H1 (cell line): ENCODE measurements at regions not wholly inside any gene's neighbourhood (a gene's known extent, or its start where the extent isn't known, plus 50 kb on each side); places are given as distances from the start of the nearest gene placed in this dataset.
A peak's percentile ranks its signal among the peaks of the same experiment; 100 is the strongest.

Source experiments
- CTCF ChIA-PET: fragments of 300-600 bp; sonication (Branson Sonifier 250); formaldehyde crosslinking; loops from one replicate; lab custom pipeline; 2021; ENCODE audit not compliant: partially characterized antibody; lab: Charles Lee
- POLR2A ChIA-PET: fragments of 300-600 bp; sonication (Branson Sonifier 250); formaldehyde crosslinking; loops from one replicate; lab custom pipeline; 2021; ENCODE audit warnings: inconsistent platforms; ENCODE audit not compliant: partially characterized antibody; lab: Charles Lee
- DNase-seq, 2 experiments: peaks; one replicate each; pipeline versions ENCODE4 v3.0.0 to v3.0.0-alpha.2; 2010 to 2022; ENCODE audit warnings: low spot score in 2 of 2, low read depth in 1 of 2, mixed read lengths in 1 of 2
- FAIRE-seq: peaks from 2 replicates; lab custom pipeline; 2011; peaks lifted over from hg19 to GRCh38; lab: Jason Lieb, UNC
- H2AFZ ChIP-seq: 2 replicates; pipeline ENCODE4 v1.8.1; 2012; ENCODE audit warnings: low read length, inconsistent platforms
- H2AK5ac ChIP-seq: 2 replicates; pipeline ENCODE4 v1.6.1; 2013; ENCODE audit warnings: low read depth, low read length
- H2BK120ac ChIP-seq: replicated peaks from 2 replicates; pipeline ENCODE3; 2013; ENCODE audit warnings: low read depth, low read length, inconsistent platforms
- H2BK12ac ChIP-seq: 2 replicates; pipeline ENCODE4 v1.6.1; 2013; ENCODE audit warnings: low read depth, low read length
- H2BK15ac ChIP-seq: 2 replicates; pipeline ENCODE4 v1.6.1; 2013; ENCODE audit warnings: low read length
- H2BK20ac ChIP-seq: 2 replicates; pipeline ENCODE4 v1.6.1; 2013; ENCODE audit warnings: low read length
- H2BK5ac ChIP-seq: 2 replicates; pipeline ENCODE4 v1.6.1; 2013; ENCODE audit warnings: low read depth, low read length
- H3K14ac ChIP-seq: 2 replicates; pipeline ENCODE4 v1.6.1; 2013; ENCODE audit warnings: inconsistent platforms; ENCODE audit not compliant: insufficient read length
- H3K18ac ChIP-seq: 2 replicates; pipeline ENCODE4 v1.6.1; 2013; ENCODE audit warnings: low read length; ENCODE audit errors: extremely low read depth
- H3K23ac ChIP-seq: 2 replicates; pipeline ENCODE4 v1.6.1; 2013; ENCODE audit warnings: inconsistent platforms; ENCODE audit not compliant: insufficient read length
- H3K23me2 ChIP-seq: 2 replicates; pipeline ENCODE4 v1.6.1; 2013; ENCODE audit warnings: low read depth, low read length
- H3K27ac ChIP-seq: 2 replicates; pipeline ENCODE4 v1.6.1; 2011; ENCODE audit warnings: low read depth, low read length, inconsistent platforms
- H3K27me3 ChIP-seq, 4 experiments: replicated peaks in 1 of 4; 1 replicate in 1 of 4; 2 replicates in 3 of 4; pipeline versions ENCODE4 v1.6.1 to v1.8.1; 2011 to 2013; ENCODE audit warnings: low read length in 3 of 4, mild to moderate bottlenecking in 3 of 4, inconsistent platforms in 2 of 4, mixed read lengths in 2 of 4, moderate library complexity in 1 of 4; ENCODE audit not compliant: control insufficient read depth in 3 of 4, insufficient read depth in 3 of 4; ENCODE audit errors: extremely low read depth in 1 of 4
- H3K36me3 ChIP-seq, 4 experiments: 2 replicates each; pipeline versions ENCODE4 v1.6.1 to v1.8.1; 2011 to 2013; ENCODE audit warnings: mild to moderate bottlenecking in 4 of 4, low read length in 3 of 4, moderate library complexity in 2 of 4, control low read depth in 1 of 4, inconsistent platforms in 1 of 4; ENCODE audit not compliant: insufficient read depth in 4 of 4, control insufficient read depth in 2 of 4
- H3K4ac ChIP-seq: replicated peaks from 2 replicates; pipeline ENCODE3; 2013; ENCODE audit warnings: low read length, low read depth, mixed read lengths, inconsistent platforms; ENCODE audit not compliant: insufficient read length
- H3K4me1 ChIP-seq, 4 experiments: replicated peaks in 1 of 4; 1 replicate in 1 of 4; 2 replicates in 3 of 4; pipeline versions ENCODE4 v1.6.1 to v1.8.1; 2011 to 2013; ENCODE audit warnings: low read length in 3 of 4, inconsistent platforms in 2 of 4, mixed read lengths in 1 of 4; ENCODE audit not compliant: insufficient read depth in 4 of 4, control insufficient read depth in 3 of 4
- H3K4me2 ChIP-seq, 2 experiments: 2 replicates each; pipeline versions ENCODE4 v1.6.1 to v1.8.1; 2011 to 2013; ENCODE audit warnings: low read depth in 2 of 2, low read length in 2 of 2, control low read depth in 1 of 2, inconsistent platforms in 1 of 2, mild to moderate bottlenecking in 1 of 2; ENCODE audit not compliant: insufficient read depth in 1 of 2
- H3K4me3 ChIP-seq, 4 experiments: fragments of 200-600, 300-600 bp in 1 of 4; sonication (generic), shearing (Covaris generic), sonication (Bioruptor Twin) in 1 of 4; 2 replicates each; pipeline versions ENCODE4 v1.5.1 to v1.8.1; 2011 to 2016; ENCODE audit warnings: low read length in 4 of 4, low read depth in 3 of 4, control low read depth in 2 of 4, inconsistent platforms in 2 of 4, mild to moderate bottlenecking in 2 of 4, mixed read lengths in 1 of 4, moderate library complexity in 1 of 4; ENCODE audit not compliant: insufficient read depth in 2 of 4; ENCODE audit errors: extremely low read depth in 1 of 4
- H3K56ac ChIP-seq: replicated peaks from 2 replicates; pipeline ENCODE3; 2013; ENCODE audit warnings: low read depth, mild to moderate bottlenecking, mixed read lengths, low read length, inconsistent platforms; ENCODE audit not compliant: insufficient read length
- H3K79me1 ChIP-seq: 2 replicates; pipeline ENCODE4 v1.6.1; 2013; ENCODE audit warnings: low read depth, low read length, control low read depth
- H3K79me2 ChIP-seq, 2 experiments: 2 replicates each; pipeline versions ENCODE4 v1.6.1 to v1.8.1; 2012 to 2013; ENCODE audit warnings: low read length in 2 of 2, mild to moderate bottlenecking in 2 of 2, inconsistent platforms in 1 of 2; ENCODE audit not compliant: insufficient read depth in 2 of 2, control insufficient read depth in 1 of 2
- H3K9ac ChIP-seq, 4 experiments: replicated peaks in 1 of 4; 1 replicate in 1 of 4; 2 replicates in 3 of 4; pipeline versions ENCODE4 v1.6.1 to v1.8.1; 2011 to 2013; ENCODE audit warnings: low read depth in 3 of 4, low read length in 3 of 4, control low read depth in 2 of 4, mild to moderate bottlenecking in 2 of 4, moderate library complexity in 2 of 4, inconsistent platforms in 1 of 4; ENCODE audit errors: extremely low read depth in 1 of 4
- H3K9me3 ChIP-seq, 2 experiments: 2 replicates each; pipeline versions ENCODE4 v1.6.1 to v1.8.1; 2012 to 2013; ENCODE audit warnings: mild to moderate bottlenecking in 2 of 2, moderate library complexity in 2 of 2, control low read depth in 1 of 2, inconsistent platforms in 1 of 2, low read depth in 1 of 2, low read length in 1 of 2, mixed read lengths in 1 of 2; ENCODE audit not compliant: insufficient read depth in 2 of 2
- H4K20me1 ChIP-seq, 2 experiments: replicated peaks in 1 of 2; 2 replicates each; pipeline versions ENCODE3 to v1.8.1; 2011 to 2013; ENCODE audit warnings: inconsistent platforms in 2 of 2, low read length in 2 of 2, mild to moderate bottlenecking in 1 of 2; ENCODE audit not compliant: insufficient read depth in 2 of 2, control insufficient read depth in 1 of 2
- H4K5ac ChIP-seq: 2 replicates; pipeline ENCODE4 v1.6.1; 2013; ENCODE audit warnings: low read length, low read depth, mixed read lengths, inconsistent platforms; ENCODE audit not compliant: insufficient read length
- H4K8ac ChIP-seq: 2 replicates; pipeline ENCODE4 v1.8.0; 2013; ENCODE audit warnings: mild to moderate bottlenecking, moderate library complexity, low read length, inconsistent platforms; ENCODE audit not compliant: insufficient read depth; ENCODE audit errors: extremely low read depth
- H4K91ac ChIP-seq: replicated peaks from 2 replicates; pipeline ENCODE3; 2013; ENCODE audit warnings: low read length, mixed read lengths, inconsistent platforms; ENCODE audit not compliant: insufficient read length
- CEBPB ChIP-seq: IDR thresholded peaks from 2 replicates; pipeline ENCODE4 v1.6.1; 2012; ENCODE audit warnings: low read depth, low read length
- GTF2F1 ChIP-seq: IDR thresholded peaks from 2 replicates; pipeline ENCODE4 v1.6.1; 2012; ENCODE audit warnings: low read depth, low read length, improper control_type of control experiment, borderline replicate concordance
- WGBS, 2 experiments: shearing (Covaris generic) in 1 of 2; methylation state at CpG; one replicate each; pipeline versions ENCODE4 v1.1.6 to v1.1.7; 2013 to 2015; ENCODE audit warnings: low lambda C conversion rate in 2 of 2, mixed read lengths in 2 of 2, inconsistent platforms in 1 of 2, low coverage in 1 of 2, missing lambda C conversion rate in 1 of 2; ENCODE audit not compliant: insufficient replicate concordance in 2 of 2, insufficient coverage in 1 of 2, insufficient read length in 1 of 2; ENCODE audit errors: extremely low coverage in 1 of 2, missing lambda C conversion rate in 1 of 2; 5-methylcytosine and 5-hydroxymethylcytosine counted together

DNA sequence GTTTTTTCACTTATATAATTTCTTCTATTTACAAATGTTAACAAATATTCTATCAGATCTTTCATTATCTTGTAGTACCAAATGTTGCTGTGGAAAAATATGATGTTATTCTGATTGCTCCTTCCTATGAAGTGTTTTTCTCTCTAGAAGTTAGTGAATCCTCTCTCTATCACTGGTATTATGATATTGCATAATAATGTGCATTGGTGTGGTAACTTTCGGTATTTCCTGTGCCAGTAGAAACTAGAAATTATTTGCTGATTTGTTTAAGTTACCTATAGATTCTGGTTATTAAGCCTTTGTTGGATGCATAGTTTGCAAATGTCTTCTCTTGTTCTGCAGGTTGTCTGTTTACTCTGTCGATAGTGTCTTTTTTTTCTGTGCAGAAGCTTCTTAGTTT lies 342.5 kb downstream of the CENPW start:
- Histone ChIP-seq H4K91ac (no peak overlapping the region), H3K23me2 (no peaks in the 10 kb centered on the region), H3K14ac (no peak overlapping the region), H2BK120ac (no peak overlapping the region), H3K18ac (no peak overlapping the region), H2BK20ac (no peak overlapping the region), H3K9me3 (no peaks in the 10 kb centered on the region), H3K23ac (no peak overlapping the region), H2BK5ac (no peak overlapping the region), H3K79me2 (no peaks in the 10 kb centered on the region), H3K4me2 (no peak overlapping the region), H2AFZ (no peak overlapping the region), H3K4me3 (no peak overlapping the region), H2BK12ac (no peak overlapping the region), H3K9ac (no peak overlapping the region), H3K4me1 (no peaks in the 10 kb centered on the region), H3K4ac (no peak overlapping the region), H2BK15ac (no peak overlapping the region), H4K20me1 (no peaks in the 10 kb centered on the region), H3K27me3 (no peaks in the 10 kb centered on the region), H2AK5ac (no peak overlapping the region), H4K5ac (no peak overlapping the region), H3K36me3 (no peaks in the 10 kb centered on the region), H4K8ac (no peak overlapping the region), H3K27ac (no peak overlapping the region), H3K56ac (no peak overlapping the region), H3K79me1 (no peaks in the 10 kb centered on the region)
- ChIA-PET POLR2A (no interaction called here), CTCF (no interaction called here)
- DNase-seq (no peak), FAIRE-seq (no peak)
- TF ChIP-seq GTF2F1: no peak
- peak; percentile 60; the same call in 1 of the 2 replicates for TF ChIP-seq CEBPB
- 86% methylated on average over 2 of the region's 2 CpGs; no CpG with 5 or more reads in 1 of the 2 experiments for WGBS, 2 experiments
